HG03520 (cell line): ENCODE measurements at regions not wholly inside any gene's neighbourhood (a gene's known extent, or its start where the extent isn't known, plus 50 kb on each side); places are given as distances from the start of the nearest gene placed in this dataset.

Experiments
- ATAC-seq: cut with Tn5 transposase; IDR thresholded peaks from one replicate; pipeline ENCODE4 v1.9.1; 2021; ENCODE audit warnings: mild to moderate bottlenecking, moderate library complexity; ENCODE audit not compliant: unreplicated experiment

- ATAC-seq: no peak
These were observed 207.3 kb downstream of the URI1 start for GRCh38 chr19:30149300-30149699.

DNA sequence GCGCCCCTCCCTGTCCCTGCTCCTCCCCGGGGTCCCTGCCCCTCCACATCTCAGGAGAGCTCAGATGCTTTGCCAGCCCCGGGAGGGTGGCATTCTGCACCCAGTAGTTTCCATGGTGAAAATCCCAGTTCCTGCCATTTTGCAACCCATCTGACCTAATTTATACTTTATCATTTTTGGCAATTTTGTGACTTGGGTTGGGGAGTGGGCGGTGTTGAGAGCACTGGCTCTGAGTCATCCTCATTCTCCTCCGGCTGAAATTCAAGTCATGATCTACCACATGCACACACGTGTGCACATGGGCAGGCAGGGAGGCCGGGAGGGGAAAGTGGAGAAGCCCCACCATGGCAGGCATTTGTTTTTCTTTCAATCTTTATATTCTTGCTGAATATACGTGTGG lies 208.6 kb downstream of the URI1 start:
- no peak for ATAC-seq

- ATAC-seq: no peak
These were observed 209.0 kb downstream of the URI1 start for GRCh38 chr19:30151081-30151480.

GRCh38 chr19:30152510-30153291 lies 210.7 kb downstream of the URI1 start:
- no peak for ATAC-seq

GRCh38 chr19:30153326-30154210 lies 211.5 kb downstream of the URI1 start:
- peak; percentile 72 for ATAC-seq

- no peak for ATAC-seq
These were observed 212.4 kb downstream of the URI1 start for GRCh38 chr19:30154410-30154809.

DNA sequence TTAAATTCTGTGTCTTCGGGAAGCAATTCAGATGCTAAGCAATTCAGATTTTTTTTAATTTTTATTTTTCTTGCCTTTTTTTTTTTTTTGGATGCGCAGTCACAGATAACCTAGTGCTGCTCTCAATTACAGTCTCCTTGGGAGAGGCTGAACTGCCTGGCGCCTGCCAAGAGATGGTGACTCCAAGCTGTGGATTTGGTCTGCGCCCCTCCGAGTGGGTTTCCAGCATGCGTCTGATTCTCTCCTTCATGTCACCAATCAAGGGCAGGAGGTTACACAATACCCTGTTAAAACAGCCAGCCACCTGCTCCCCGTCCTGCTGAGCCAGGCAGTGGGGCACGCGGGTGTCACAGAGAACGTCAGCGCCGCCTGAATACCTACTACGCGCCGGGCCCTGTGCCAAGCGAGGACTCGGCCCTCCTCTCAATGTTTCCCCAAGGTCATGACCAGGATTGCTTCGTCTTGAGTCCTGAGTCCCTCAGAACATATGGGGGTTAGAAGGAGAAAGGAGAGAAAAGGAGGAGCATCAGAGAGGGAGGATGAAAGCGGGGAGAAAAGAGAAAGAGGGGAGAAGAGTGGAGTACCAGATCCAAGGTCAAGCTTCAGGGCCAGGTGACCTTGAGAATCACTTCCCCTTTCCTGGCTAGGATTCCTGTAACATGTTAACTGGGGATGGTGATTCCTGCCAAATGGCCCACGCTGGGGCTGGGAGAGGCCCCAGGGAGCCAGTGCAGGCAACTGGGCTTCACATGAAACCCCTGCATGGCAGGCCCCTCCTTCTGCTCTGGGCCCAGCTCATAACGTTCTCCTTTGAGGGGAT lies 213.6 kb downstream of the URI1 start:
- no peak for ATAC-seq

- ATAC-seq: no peak
These were observed 214.6 kb downstream of the URI1 start for GRCh38 chr19:30156646-30157045.

DNA sequence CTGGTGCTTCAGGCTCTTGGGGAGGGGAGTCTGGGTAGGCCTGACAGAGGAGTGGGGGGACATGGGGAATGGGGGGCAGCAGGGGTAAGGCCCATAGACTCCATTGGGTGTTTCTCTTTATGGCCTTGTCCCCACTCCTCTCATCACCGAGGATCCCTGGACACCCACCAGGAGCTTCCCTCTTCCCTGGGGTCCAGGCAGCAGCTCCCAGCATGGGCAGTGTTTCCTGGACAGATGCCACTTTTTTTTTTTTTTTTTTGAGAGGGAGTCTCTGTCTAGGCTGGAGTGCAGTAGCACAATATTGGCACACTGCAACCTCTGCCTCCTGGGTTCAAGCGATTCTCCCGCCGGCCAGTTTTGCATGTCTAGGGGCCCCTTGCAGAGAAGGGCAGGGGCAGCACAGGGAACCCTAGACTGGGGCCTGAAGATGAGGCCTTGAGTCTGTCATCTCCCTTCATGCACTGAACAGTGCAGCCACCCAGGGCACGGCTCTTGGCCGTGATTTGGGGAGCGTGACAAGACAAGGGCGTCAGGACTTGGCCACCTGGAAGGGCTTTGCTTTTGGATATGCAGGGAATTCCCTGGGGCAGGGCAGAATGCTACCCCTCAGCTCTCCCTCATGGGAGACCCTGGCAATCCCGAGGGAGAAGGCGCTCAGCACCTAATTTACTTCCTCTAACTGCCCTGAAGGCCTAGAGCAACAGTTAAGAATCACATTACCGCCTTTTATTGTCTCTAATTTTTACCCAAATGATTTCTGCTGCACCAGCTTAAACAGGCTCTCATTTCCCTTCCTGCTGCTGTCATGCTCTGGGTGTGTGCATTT lies 213.9 kb upstream of the ZNF536 start:
- ATAC-seq: no peak

- no peak for ATAC-seq
These were observed 213.3 kb upstream of the ZNF536 start for GRCh38 chr19:30158893-30159245.

DNA sequence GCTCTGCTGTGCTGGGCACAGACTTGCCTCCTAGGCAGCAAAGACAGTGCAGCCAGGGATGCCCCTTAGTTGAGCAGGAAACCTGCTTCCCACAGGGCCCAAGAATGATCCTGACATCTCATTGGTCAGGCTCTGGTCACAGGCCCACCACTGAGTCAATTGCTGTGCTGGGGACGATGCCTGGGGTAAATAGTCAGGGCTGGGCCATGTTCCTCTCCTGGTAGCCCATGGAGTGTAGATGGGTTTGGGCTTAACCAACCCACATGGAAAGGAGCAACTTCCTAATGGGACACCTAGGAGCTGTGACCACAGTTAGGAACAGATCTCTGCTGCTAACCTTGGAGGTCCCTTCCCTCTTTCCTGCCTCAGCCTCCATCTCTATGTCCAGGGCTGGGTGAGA lies 212.5 kb upstream of the ZNF536 start:
- no peak for ATAC-seq

DNA sequence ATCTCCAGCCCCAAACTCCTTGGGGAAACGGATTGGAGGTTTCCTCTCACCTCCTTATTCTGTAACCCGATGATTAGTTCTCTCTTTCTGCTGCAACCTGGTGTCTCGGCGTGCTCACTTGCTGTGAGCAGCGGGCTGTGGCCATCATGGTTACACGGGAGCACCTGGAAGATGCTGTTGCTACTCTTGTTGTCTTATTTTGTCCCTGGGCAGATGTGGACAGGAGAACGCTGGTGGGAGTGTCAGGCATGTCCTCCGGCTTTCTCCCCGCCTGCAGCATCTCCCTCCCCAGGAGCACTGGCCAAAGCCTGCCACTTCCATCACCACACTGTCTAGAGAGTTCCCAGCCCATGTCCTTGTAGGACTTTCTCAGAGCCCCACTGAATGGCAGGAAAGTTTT lies 211.8 kb upstream of the ZNF536 start:
- ATAC-seq: no peak

DNA sequence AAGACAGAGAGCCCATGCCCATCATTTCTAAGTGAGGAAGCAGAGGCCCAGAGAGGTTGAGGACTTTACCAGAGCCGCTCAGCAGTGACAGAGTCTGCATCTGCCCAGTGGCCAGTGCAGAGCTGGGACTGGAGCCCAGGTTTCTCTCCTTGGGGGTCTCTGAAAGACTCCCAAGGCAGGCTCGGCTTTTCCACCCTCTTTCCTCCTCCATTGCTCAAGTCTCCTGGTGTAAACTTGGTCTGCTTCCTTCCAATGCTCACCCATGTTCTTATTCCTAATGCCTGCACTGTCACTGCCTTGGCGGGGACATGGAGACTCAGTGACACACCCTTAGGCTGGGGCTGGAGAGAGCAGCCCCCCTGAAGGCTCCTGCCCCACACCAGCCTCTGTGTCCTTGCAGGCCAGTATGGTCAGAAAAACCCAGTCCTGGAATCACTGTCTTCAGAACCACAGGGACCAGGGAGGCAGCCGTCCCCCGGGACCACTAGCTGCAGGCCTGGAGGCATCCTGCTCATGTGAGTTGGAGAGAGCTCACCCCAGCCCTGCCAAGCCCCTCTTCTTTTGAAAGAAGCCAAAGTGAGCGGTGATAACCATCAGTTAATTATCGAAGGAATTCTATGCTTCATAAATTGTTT lies 211.0 kb upstream of the ZNF536 start:
- ATAC-seq: no peak

DNA sequence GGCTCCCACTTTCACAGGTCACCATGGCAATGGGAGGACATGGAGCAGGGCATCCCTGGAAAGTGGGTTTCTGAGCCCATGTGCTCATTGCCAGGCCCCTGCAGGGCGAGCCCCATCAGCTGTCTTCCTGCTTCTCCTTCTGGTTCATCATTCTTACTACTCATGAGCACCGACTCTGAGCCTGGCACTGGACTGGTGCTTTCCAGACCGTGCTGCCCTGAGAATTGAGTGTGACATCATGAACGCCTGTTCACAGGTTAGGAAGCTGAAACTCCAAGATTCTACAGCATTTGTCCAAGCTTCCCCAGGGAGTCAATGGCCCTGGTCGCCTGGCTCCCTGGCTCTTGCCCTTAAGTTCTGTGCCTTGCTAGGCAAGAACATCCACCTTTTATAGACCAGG lies 210.4 kb upstream of the ZNF536 start:
- no peak for ATAC-seq

DNA sequence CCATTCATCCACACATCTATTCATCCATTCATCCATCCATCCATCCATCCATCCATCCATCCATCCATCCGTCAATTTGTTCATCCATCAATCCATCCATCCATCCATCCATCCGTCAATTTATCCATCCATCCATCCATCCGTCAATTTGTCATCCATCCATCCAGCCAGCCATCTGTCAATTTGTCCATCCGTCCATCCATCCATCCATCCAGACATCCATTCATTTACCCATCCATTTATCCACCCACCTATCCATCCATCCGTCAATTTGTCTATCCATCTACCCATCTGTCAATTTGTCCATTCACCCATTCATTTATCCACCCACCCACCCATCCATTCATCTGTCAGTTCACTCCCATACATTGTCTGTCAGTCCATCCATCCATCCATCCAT lies 209.5 kb upstream of the ZNF536 start:
- ATAC-seq: no peak

DNA sequence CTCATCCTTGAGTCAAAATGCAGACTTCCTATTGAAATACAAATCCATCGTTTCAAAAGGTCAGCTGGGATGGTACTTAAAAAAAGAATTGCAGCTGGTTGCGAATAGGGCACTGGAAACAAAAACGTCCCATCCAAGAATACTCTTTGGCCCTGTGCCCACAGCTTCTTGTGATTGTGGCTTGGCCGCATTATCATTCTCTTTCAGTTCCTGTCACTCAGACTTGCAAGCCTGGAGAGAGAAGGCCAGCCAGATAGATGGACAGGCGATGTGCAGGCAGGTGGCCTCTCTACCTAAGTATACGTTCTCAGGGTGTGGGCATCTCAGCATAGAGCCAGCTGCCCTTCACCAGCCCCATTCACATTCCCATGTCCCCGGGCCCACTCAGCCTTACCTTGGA lies 208.5 kb upstream of the ZNF536 start:
- ATAC-seq: no peak

- no peak for ATAC-seq
These were observed 206.9 kb upstream of the ZNF536 start for GRCh38 chr19:30165228-30165813.

DNA sequence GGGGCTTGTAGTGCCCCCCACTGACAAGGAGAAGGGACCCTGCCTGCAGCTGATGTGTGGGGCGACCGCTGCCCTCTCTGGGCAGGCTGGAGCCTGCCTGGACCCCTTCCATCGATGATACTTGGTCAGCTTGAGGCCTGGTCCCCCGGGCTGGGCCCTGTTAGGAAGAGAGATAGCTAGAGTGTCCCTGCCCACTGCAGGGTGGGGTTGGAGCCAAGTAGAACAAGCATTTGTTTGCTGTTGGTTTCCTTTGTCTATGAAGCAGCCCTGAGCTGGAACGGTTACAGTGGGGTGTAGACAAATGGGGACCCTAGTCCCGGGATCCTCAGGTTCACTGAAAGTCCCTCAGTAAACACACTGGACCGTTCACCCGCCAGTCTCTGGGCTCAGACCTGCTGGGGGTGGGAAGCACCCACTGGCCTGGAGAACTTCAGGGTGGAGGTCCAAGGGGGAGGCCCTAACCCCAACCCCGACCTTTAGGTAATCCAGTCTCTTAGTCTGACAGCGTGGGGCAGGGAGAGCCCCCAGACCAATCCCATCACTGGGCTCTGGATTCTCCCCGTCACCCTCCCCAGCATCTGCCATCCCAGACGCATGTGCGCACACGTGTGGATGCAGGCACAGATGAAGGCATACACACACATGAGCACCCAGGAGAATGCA lies 204.8 kb upstream of the ZNF536 start:
- ATAC-seq: no peak

GRCh38 chr19:30167976-30168635 lies 204.1 kb upstream of the ZNF536 start:
- ATAC-seq: no peak
